Effector memory CD8-positive, alpha-beta T cell (primary cell): ENCODE measurements at regions not wholly inside any gene's neighbourhood (a gene's known extent, or its start where the extent isn't known, plus 50 kb on each side); places are given as distances from the start of the nearest gene placed in this dataset.

Experiments
- ATAC-seq: fragments of 150-1000 bp; cut with Tn5 transposase; replicated peaks from 2 replicates; pipeline ENCODE4 v1.10.0; 2021; ENCODE audit warnings: mild to moderate bottlenecking, moderate library complexity
- DNase-seq, 3 experiments: peaks; one replicate each; pipeline ENCODE4 v3.0.0; 2021
- H3K27ac Mint-ChIP-seq, 2 donors: one replicate each; pipeline ENCODE4 v1.8.0; 2022; ENCODE audit warnings: mild to moderate bottlenecking in 2 of 2, mixed read lengths in 2 of 2, moderate library complexity in 2 of 2
- H3K27me3 Mint-ChIP-seq, 2 donors: one replicate each; pipeline ENCODE4 v1.8.0; 2022; ENCODE audit warnings: mixed read lengths in 2 of 2
- H3K36me3 Mint-ChIP-seq: one replicate; pipeline ENCODE4 v1.8.0; 2022; ENCODE audit warnings: mild to moderate bottlenecking, moderate library complexity, mixed read lengths; ENCODE audit not compliant: insufficient read depth
- H3K4me1 Mint-ChIP-seq, 2 donors: one replicate each; pipeline ENCODE4 v1.8.0; 2022; ENCODE audit warnings: low read depth in 2 of 2, mixed read lengths in 2 of 2
- H3K4me3 Mint-ChIP-seq, 2 donors: one replicate each; pipeline ENCODE4 v1.8.0; 2022; ENCODE audit warnings: mild to moderate bottlenecking in 2 of 2, mixed read lengths in 2 of 2, moderate library complexity in 2 of 2
- H3K9me3 Mint-ChIP-seq, 2 donors: one replicate each; pipeline ENCODE4 v1.8.0; 2022; ENCODE audit warnings: mixed read lengths in 2 of 2

DNA sequence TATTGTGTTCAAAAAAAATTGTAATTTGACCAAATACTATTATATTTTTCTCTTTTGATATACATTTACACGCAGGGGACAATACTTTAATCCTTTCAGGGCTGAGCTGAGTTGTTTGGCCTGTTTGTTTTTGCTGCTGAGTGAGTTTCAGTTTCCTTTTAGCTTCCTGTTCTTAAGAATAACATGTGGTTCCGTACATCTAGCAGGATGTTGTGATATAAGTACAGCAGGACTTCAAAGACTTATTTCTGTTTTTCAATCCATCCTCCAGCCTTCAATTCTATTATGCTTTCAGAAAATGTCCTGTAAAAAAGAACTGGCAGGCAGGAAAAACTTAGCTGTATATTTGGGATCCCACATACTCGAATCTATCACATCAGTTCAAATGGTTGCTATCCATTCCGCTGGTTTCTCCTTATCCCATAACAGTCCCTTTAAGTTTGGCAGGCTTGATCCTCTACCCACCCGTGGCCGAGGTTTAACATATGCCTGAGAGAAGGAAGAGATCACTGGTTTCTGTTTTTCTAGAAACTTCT, 1037.3 kb upstream of the ACO1 start:
- H3K4me1 Mint-ChIP-seq = peaks cover 10 to 24% of the 10 kb centered on the region in 2 donors
- H3K4me3 Mint-ChIP-seq = peak overlapping the region; percentile 70 to 74
- peak overlapping the region; percentile 98 to 99 for H3K27ac Mint-ChIP-seq
- ATAC-seq (peak; percentile 100), DNase-seq (peak in 2 of 3 experiments; percentile 13 to 27)
- no peaks in the 10 kb centered on the region for H3K27me3 Mint-ChIP-seq
- H3K36me3 Mint-ChIP-seq = peaks cover 4% of the 10 kb centered on the region
- peaks cover 0 to 2% of the 10 kb centered on the region in 2 donors for H3K9me3 Mint-ChIP-seq

DNA sequence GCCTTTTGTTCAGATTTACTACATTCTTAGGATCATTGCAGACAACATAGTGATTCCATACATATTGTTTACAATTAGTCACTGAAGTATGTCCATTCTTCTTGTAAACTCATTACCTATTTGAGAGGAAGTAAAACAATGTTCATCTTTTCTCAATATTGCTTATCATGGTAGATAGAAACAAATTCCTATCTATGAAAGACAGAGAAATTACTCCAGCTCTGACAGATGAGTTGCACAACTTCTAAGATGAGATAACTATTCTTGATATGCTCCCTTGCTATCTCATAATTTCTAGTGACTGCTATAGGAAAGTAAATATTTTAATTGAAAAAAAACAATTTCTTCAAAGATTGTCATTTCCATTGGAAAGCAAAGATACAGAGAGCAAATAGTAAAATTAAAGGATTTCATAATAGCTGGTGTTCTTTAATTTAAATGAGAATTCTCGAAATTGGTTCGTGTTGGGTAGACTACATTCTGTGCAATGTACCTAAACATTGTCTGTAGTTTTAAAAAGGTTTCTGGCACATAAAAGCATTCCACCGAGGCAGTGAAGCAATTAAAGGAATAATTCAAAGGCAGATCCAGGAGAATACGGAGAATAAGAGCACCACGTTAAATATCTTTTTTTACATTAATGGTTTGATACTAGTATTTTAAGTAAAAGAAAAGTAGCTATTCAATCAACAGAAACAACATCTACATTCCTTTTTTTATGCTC, 1029.1 kb upstream of the ACO1 start:
- Mint-ChIP-seq H3K4me3 (no peak overlapping the region), H3K36me3 (no peaks in the 10 kb centered on the region), H3K9me3 (peaks cover 0 to 8% of the 10 kb centered on the region in 2 donors), H3K27ac (no peak overlapping the region), H3K4me1 (peaks cover 0 to 3% of the 10 kb centered on the region in 2 donors), H3K27me3 (peaks cover 0 to 9% of the 10 kb centered on the region in 2 donors)
- ATAC-seq (no peak), DNase-seq (no peak)

DNA sequence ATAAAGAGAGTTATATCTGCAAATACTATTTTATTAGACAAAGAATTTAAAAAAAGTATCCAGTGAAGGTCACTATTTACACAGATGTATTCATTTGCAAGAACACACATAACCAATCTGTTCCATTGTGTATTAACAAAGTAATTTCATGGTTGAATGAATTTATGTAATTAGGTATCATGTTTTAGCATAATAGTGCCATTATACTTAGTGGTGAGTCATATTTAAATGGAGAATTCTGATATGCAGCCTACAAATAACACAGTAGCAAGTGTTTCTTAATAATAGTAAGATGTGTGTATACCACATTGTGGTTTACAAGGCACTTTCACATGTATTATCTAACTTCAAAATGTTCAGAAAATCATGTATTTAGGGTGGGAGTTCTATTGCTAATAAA, 1028.5 kb upstream of the ACO1 start:
- Mint-ChIP-seq H3K4me1 (peaks cover 0 to 3% of the 10 kb centered on the region in 2 donors), H3K36me3 (no peaks in the 10 kb centered on the region), H3K27me3 (peaks cover 0 to 9% of the 10 kb centered on the region in 2 donors), H3K9me3 (peaks cover 0 to 8% of the 10 kb centered on the region in 2 donors), H3K4me3 (no peak overlapping the region), H3K27ac (no peak overlapping the region)
- ATAC-seq (no peak), DNase-seq (no peak)

DNA sequence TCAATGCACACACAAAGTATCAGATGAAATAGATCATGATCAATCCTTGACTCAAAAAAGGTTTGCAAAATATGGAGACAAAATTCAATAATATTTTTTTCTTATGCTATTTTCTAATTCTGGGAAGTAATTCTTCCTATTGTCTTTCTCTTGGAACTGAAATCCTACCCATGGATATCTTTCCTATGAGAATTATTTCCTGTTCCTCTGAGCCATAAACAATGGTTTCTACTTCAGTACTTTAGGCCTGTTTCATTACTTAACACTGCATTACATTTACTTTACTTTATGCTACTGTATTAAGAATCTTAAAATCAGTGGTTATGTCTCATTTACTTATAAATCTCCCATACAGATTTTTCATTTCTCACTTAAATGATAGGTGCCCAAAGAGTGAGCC, 1025.4 kb upstream of the ACO1 start:
- H3K27ac Mint-ChIP-seq = no peak overlapping the region
- no peak for ATAC-seq
- no peak overlapping the region for H3K4me3 Mint-ChIP-seq
- H3K9me3 Mint-ChIP-seq = peaks cover 0 to 8% of the 10 kb centered on the region in 2 donors
- no peak for DNase-seq
- peaks cover 0 to 9% of the 10 kb centered on the region in 2 donors for H3K27me3 Mint-ChIP-seq
- H3K4me1 Mint-ChIP-seq = no peaks in the 10 kb centered on the region
- H3K36me3 Mint-ChIP-seq = no peaks in the 10 kb centered on the region

DNA sequence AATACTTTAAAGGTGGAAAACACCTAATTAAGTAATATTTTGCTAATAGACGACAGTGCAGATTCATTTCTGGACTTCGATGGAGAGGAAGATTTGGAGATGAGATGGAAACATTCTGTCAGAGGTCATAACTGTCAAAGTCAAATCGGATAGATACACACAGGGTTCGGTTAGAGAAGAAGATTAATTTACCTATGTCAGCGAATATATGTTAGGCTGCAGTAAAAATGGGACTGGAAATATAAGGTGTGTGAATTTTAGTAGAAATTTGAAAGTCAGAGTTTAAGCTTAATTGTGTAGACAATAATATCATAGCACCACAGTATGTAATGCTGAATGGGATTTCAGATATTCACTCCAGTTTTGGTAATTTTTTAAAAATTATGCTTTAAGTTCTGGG, 1020.3 kb upstream of the ACO1 start:
- Mint-ChIP-seq H3K9me3 (no peaks in the 10 kb centered on the region), H3K4me3 (no peak overlapping the region), H3K4me1 (peaks cover 0 to 2% of the 10 kb centered on the region in 2 donors), H3K36me3 (no peaks in the 10 kb centered on the region), H3K27me3 (no peaks in the 10 kb centered on the region), H3K27ac (no peak overlapping the region)
- ATAC-seq (no peak), DNase-seq (no peak)

DNA sequence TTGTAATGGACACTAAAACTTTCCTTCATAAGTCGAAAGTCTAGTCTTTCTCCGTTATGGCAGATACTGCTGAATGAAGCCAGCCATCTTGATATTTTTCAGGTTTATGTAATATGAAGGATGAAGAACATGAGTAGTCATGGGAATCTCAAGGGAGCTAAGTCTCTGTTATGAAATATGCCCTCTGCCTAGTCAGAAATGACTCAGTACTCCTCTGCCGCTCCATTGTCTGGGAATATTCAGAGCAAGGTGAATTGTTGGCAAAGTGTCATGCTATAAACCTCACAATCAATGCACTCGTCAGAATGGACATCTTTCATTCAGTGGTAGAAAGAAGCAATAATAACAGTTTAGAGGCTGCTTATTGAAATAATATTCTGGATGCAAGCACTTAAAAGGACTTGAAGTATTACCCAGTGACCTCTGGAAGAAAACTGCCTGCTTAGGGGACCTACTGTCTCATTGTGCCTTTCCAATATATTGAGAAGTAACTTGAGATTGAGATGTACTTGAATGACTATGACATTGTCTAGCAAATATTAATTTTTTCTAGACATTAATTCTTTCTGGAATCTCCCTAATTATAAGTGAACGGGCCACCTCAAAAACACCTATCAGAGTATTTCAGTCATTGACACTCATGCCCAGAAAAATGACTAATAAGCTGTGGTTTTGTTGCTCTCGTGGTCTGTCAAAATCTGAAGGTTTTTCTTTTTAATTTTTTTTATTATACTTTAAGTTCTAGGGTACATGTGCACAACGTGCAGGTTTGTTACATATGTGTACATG, 1011.5 kb upstream of the ACO1 start:
- Mint-ChIP-seq H3K27me3 (no peaks in the 10 kb centered on the region), H3K4me3 (no peak overlapping the region), H3K27ac (no peak overlapping the region), H3K9me3 (no peaks in the 10 kb centered on the region), H3K36me3 (no peaks in the 10 kb centered on the region), H3K4me1 (peaks cover 0 to 3% of the 10 kb centered on the region in 2 donors)
- no peak for DNase-seq
- ATAC-seq = no peak

DNA sequence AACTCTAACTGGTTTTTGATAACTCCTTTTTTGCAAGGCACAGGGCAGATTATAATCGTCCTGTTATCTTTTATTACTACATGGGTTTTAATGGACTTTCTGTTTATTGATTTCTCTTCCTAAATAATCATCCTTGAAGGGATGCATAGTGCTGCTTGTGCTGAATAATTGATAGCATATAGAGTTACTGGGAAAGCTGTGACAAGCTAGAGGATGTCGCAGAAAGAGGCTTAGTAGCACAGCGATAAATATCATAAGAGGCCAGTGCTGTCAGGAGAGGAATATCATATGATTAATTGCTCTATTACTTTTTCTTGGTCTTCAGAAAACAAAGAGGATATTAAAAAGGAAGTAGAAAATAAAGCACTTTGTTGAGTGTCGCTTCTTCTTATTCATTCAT, 1007.1 kb upstream of the ACO1 start:
- H3K9me3 Mint-ChIP-seq = no peaks in the 10 kb centered on the region
- no peak overlapping the region for H3K4me3 Mint-ChIP-seq
- H3K27me3 Mint-ChIP-seq = no peaks in the 10 kb centered on the region
- ATAC-seq (no peak), DNase-seq (no peak)
- no peaks in the 10 kb centered on the region for H3K36me3 Mint-ChIP-seq
- no peak overlapping the region for H3K27ac Mint-ChIP-seq
- no peaks in the 10 kb centered on the region for H3K4me1 Mint-ChIP-seq

DNA sequence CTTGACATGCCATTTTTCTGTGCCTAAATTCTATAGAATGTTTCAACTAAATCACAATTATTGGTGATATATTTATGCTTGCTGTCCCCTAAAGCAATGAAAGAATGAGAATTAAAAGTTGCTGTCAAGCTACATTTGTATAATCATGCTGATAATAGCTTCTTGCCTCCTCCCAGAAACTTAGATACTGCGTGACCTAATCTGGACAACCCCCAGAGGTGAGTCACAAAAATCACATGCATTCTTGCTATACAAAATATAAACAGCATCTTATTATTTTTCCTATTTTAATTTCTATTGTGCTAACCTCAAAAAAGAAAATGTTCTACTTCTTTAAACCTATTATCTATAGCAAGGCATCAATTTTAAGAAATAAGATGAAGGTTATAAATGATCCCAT, 995.8 kb upstream of the ACO1 start:
- Mint-ChIP-seq H3K4me1 (peaks cover 3 to 16% of the 10 kb centered on the region in 2 donors), H3K27me3 (no peaks in the 10 kb centered on the region), H3K27ac (no peak overlapping the region), H3K9me3 (no peaks in the 10 kb centered on the region), H3K36me3 (no peaks in the 10 kb centered on the region), H3K4me3 (no peak overlapping the region)
- ATAC-seq = no peak
- DNase-seq = no peak

DNA sequence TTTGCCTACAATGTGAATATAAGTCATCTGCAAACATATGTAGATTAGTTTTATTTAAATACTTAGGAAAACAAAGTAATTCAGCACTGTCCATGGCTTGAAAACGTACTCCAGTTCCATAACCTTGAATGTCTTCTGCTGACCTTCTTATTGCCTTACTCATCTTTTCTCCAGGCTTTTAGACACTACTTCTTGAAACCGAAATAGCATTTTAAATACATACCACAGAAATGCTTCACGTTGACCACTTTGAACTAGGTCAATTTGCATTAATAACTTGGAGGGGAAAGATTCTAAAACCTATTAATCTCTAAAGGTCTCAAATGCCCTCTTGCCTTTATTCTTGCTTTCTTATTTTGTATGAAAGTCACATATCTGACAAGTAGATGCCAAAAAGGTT, 995.4 kb upstream of the ACO1 start:
- Mint-ChIP-seq H3K4me1 (peaks cover 3 to 16% of the 10 kb centered on the region in 2 donors), H3K9me3 (no peaks in the 10 kb centered on the region), H3K27ac (no peak overlapping the region), H3K36me3 (no peaks in the 10 kb centered on the region), H3K27me3 (no peaks in the 10 kb centered on the region), H3K4me3 (no peak overlapping the region)
- DNase-seq (no peak), ATAC-seq (no peak)

DNA sequence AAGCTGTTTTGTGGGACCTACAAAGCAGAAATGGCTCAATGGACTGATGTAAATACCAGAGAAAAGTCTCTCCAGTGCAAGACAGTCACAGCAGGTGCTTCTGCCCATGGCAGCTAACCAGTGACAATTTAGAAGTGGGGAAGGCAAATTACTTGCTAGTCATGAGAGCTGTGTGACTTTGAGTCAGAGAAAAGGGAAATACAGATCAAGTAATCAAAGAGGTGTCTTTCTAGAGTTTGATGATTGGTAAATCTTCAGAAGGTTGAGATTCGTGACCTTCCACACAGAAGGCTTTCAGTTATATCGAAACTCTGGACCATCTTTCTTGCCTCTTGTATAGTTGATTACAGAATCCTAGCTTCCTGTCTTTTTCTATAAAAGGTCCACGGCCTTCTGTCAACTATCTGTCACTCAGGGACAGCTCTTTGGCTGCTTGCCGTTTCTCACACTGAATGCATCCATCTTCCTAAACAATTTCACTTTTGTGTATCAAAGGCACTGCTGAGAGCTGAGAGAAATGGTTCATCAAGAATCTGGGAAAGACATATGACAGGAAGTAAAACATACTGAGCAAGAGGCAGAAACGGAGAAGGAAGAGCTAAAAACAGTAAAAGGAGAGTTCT, 993.9 kb upstream of the ACO1 start:
- peak overlapping the region in 1 of 2 donors; percentile 5 for H3K4me3 Mint-ChIP-seq
- no peaks in the 10 kb centered on the region for H3K27me3 Mint-ChIP-seq
- no peaks in the 10 kb centered on the region for H3K36me3 Mint-ChIP-seq
- DNase-seq = no peak
- H3K4me1 Mint-ChIP-seq = peaks cover 3 to 16% of the 10 kb centered on the region in 2 donors
- ATAC-seq = no peak
- H3K27ac Mint-ChIP-seq = peak overlapping the region in 1 of 2 donors; percentile 6
- no peaks in the 10 kb centered on the region for H3K9me3 Mint-ChIP-seq

DNA sequence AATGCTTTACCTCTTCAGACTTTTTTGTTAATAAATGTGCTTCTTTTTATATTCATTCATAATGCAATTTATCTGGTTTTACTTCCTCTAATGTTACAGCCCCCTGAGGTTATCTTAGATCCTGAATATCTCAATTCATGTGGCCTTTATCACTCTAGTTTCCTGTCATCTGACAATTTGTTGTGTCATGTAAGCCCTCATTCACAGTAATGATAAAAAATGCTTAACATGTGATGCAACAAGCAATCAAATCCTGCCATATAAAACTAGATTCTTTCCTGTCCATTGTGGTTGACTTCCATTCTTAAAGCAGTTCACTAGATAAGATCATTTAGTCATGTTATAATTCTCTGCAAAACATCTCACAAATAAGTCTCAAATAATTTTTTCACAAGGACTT, 991.2 kb upstream of the ACO1 start:
- no peak overlapping the region for H3K4me3 Mint-ChIP-seq
- H3K27ac Mint-ChIP-seq = no peak overlapping the region
- H3K4me1 Mint-ChIP-seq = peaks cover 3 to 16% of the 10 kb centered on the region in 2 donors
- no peak for DNase-seq
- H3K27me3 Mint-ChIP-seq = no peaks in the 10 kb centered on the region
- no peaks in the 10 kb centered on the region for H3K9me3 Mint-ChIP-seq
- no peak for ATAC-seq
- H3K36me3 Mint-ChIP-seq = no peaks in the 10 kb centered on the region

DNA sequence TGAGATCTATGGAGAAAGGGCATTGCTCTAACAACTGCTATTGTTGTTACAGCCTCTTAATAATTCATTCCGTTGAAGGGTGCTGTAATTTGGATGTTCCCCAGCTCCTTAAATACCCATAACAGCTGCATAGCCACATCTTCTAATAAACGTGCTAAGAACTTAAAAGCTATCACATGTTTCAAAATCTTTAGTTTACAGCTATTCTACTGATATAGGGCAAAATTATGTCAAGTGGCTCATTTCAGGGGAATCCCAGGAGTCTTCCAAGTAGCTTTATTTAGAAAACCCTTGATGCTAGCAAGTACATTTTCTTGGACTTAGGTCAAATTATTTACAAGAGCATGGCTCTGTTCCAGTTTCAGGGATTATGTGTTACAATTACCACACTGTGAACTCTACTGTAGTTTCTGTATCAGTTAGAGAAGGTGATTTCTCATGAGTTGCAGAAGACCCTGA, 990.4 kb upstream of the ACO1 start:
- Mint-ChIP-seq H3K27ac (no peak overlapping the region), H3K27me3 (no peaks in the 10 kb centered on the region), H3K4me3 (no peak overlapping the region), H3K4me1 (peaks cover 3 to 16% of the 10 kb centered on the region in 2 donors), H3K9me3 (no peaks in the 10 kb centered on the region), H3K36me3 (no peaks in the 10 kb centered on the region)
- DNase-seq (no peak), ATAC-seq (no peak)

DNA sequence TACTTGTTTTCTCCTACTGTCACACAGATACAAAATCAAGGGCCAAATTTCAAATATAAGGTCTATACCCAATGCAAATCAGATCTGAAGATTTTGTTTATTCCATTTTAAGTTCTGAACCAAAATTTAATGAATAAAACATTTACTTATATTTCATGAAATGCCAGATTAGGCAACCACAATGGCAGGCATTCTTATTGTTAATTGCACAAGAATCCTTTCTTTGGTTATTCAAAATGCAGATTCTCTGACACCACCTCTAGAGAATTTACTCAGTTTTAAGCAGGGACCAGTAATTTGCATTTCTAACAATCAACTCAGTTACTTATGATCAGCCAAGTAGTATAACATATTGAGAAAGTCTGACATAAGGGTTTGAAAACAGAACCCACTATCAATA, 972.4 kb upstream of the ACO1 start:
- H3K27me3 Mint-ChIP-seq = no peaks in the 10 kb centered on the region
- no peak overlapping the region for H3K4me3 Mint-ChIP-seq
- H3K4me1 Mint-ChIP-seq = no peaks in the 10 kb centered on the region
- H3K9me3 Mint-ChIP-seq = no peaks in the 10 kb centered on the region
- DNase-seq (no peak), ATAC-seq (no peak)
- H3K36me3 Mint-ChIP-seq = no peaks in the 10 kb centered on the region
- no peak overlapping the region for H3K27ac Mint-ChIP-seq
